Karpas-422 (cell line): ENCODE measurements at regions not wholly inside any gene's neighbourhood (a gene's known extent, or its start where the extent isn't known, plus 50 kb on each side); places are given as distances from the start of the nearest gene placed in this dataset.

Experiments
- DNase-seq: peaks from one replicate; pipeline ENCODE4 v3.0.0-alpha.2; 2015
- H2AFZ ChIP-seq: fragments of 200-600 bp; sonication (generic); 2 replicates; pipeline ENCODE4 v1.6.1; 2014; ENCODE audit warnings: antibody characterized with exemption, low read length, mixed read lengths
- H3K27ac ChIP-seq: fragments of 200-600 bp; sonication (generic); 2 replicates; pipeline ENCODE4 v1.5.1; 2014; ENCODE audit warnings: mild to moderate bottlenecking, low read length, moderate library complexity
- H3K27me3 ChIP-seq: fragments of 200-600 bp; sonication (generic); 2 replicates; pipeline ENCODE4 v1.6.1; 2014; ENCODE audit warnings: low read length, mixed read lengths
- H3K36me3 ChIP-seq: fragments of 200-600 bp; sonication (generic); 2 replicates; pipeline ENCODE4 v1.6.1; 2014; ENCODE audit warnings: low read length, mixed read lengths; ENCODE audit not compliant: insufficient read depth
- H3K4me1 ChIP-seq: fragments of 200-600 bp; sonication (generic); 2 replicates; pipeline ENCODE4 v1.6.1; 2014; ENCODE audit warnings: mild to moderate bottlenecking, low read length, mixed read lengths
- H3K4me2 ChIP-seq: fragments of 200-600 bp; sonication (generic); 2 replicates; pipeline ENCODE4 v1.6.1; 2014; ENCODE audit warnings: low read length, low read depth, mild to moderate bottlenecking; ENCODE audit not compliant: poor library complexity, severe bottlenecking
- H3K4me3 ChIP-seq: fragments of 200-600 bp; sonication (generic); 2 replicates; pipeline ENCODE4 v1.5.1; 2014; ENCODE audit warnings: mild to moderate bottlenecking, antibody characterized with exemption, low read length, mixed read lengths
- H3K79me2 ChIP-seq: fragments of 200-600 bp; sonication (generic); 2 replicates; pipeline ENCODE4 v1.6.1; 2014; ENCODE audit warnings: mild to moderate bottlenecking, low read length, mixed read lengths
- H3K9ac ChIP-seq: fragments of 200-600 bp; sonication (generic); 2 replicates; pipeline ENCODE4 v1.6.0; 2014; ENCODE audit warnings: low read length
- H3K9me2 ChIP-seq: fragments of 200-600 bp; sonication (generic), shearing (Covaris generic); replicated peaks from 2 replicates; pipeline ENCODE4 v1.6.0; 2014; ENCODE audit warnings: mild to moderate bottlenecking, low read length, moderate library complexity; ENCODE audit not compliant: insufficient read depth
- H3K9me3 ChIP-seq: fragments of 300-700, 200-600 bp; sonication (generic); 2 replicates; pipeline ENCODE4 v1.6.1; 2014; ENCODE audit warnings: low read length, mixed read lengths
- H4K20me1 ChIP-seq: fragments of 200-600 bp; sonication (generic); 2 replicates; pipeline ENCODE4 v1.6.1; 2014; ENCODE audit warnings: mild to moderate bottlenecking, antibody characterized with exemption, low read length, low read depth; ENCODE audit not compliant: insufficient read depth

- Histone ChIP-seq H3K9me2 (no peaks in the 10 kb centered on the region), H3K36me3 (no peaks in the 10 kb centered on the region), H4K20me1 (no peaks in the 10 kb centered on the region), H3K27me3 (no peaks in the 10 kb centered on the region), H3K4me1 (no peaks in the 10 kb centered on the region), H3K4me3 (no peak overlapping the region), H3K79me2 (no peaks in the 10 kb centered on the region), H3K9ac (no peak overlapping the region), H3K9me3 (no peaks in the 10 kb centered on the region), H3K4me2 (no peak overlapping the region), H3K27ac (no peak overlapping the region), H2AFZ (peak overlapping the region; percentile 43; the same call in 1 of the 2 replicates)
- DNase-seq = no peak
These were observed 56.2 kb downstream of the PABPC4L start for GRCh38 chr4:134145369-134145768.

GRCh38 chr4:134144337-134144736 lies 57.3 kb downstream of the PABPC4L start:
- no peaks in the 10 kb centered on the region for H3K36me3 ChIP-seq
- H3K4me2 ChIP-seq = no peak overlapping the region
- H3K4me3 ChIP-seq = no peak overlapping the region
- H3K27me3 ChIP-seq = no peaks in the 10 kb centered on the region
- no peaks in the 10 kb centered on the region for H4K20me1 ChIP-seq
- no peak overlapping the region for H2AFZ ChIP-seq
- DNase-seq = no peak
- no peaks in the 10 kb centered on the region for H3K79me2 ChIP-seq
- H3K4me1 ChIP-seq = no peaks in the 10 kb centered on the region
- no peaks in the 10 kb centered on the region for H3K9me2 ChIP-seq
- H3K9me3 ChIP-seq = no peaks in the 10 kb centered on the region
- H3K27ac ChIP-seq = no peak overlapping the region
- no peak overlapping the region for H3K9ac ChIP-seq

- Histone ChIP-seq H3K9ac (no peak overlapping the region), H3K4me3 (no peak overlapping the region), H3K4me2 (no peak overlapping the region), H3K36me3 (no peaks in the 10 kb centered on the region), H2AFZ (no peak overlapping the region), H3K27ac (no peak overlapping the region), H4K20me1 (no peaks in the 10 kb centered on the region), H3K9me3 (no peaks in the 10 kb centered on the region), H3K4me1 (no peaks in the 10 kb centered on the region), H3K27me3 (no peaks in the 10 kb centered on the region), H3K79me2 (no peaks in the 10 kb centered on the region), H3K9me2 (no peaks in the 10 kb centered on the region)
- no peak for DNase-seq
These were observed 59.9 kb downstream of the PABPC4L start for GRCh38 chr4:134141728-134142127.

- Histone ChIP-seq H3K79me2 (no peaks in the 10 kb centered on the region), H3K4me2 (no peak overlapping the region), H3K4me1 (no peaks in the 10 kb centered on the region), H3K27me3 (no peaks in the 10 kb centered on the region), H4K20me1 (no peaks in the 10 kb centered on the region), H3K36me3 (no peaks in the 10 kb centered on the region), H3K27ac (no peak overlapping the region), H3K4me3 (no peak overlapping the region), H2AFZ (no peak overlapping the region), H3K9ac (no peak overlapping the region), H3K9me3 (no peaks in the 10 kb centered on the region), H3K9me2 (no peaks in the 10 kb centered on the region)
- DNase-seq = no peak
These were observed 62.4 kb downstream of the PABPC4L start for GRCh38 chr4:134139188-134139587.

GRCh38 chr4:134132086-134132783 lies 69.4 kb downstream of the PABPC4L start:
- Histone ChIP-seq H3K9me2 (no peaks in the 10 kb centered on the region), H3K9ac (no peak overlapping the region), H3K9me3 (peaks cover 3% of the 10 kb centered on the region; the same call in 1 of the 2 replicates), H3K4me2 (no peak overlapping the region), H2AFZ (no peak overlapping the region), H3K27ac (no peak overlapping the region), H3K4me3 (no peak overlapping the region), H3K27me3 (no peaks in the 10 kb centered on the region), H3K36me3 (no peaks in the 10 kb centered on the region), H4K20me1 (no peaks in the 10 kb centered on the region), H3K4me1 (no peaks in the 10 kb centered on the region), H3K79me2 (no peaks in the 10 kb centered on the region)
- DNase-seq = no peak

GRCh38 chr4:134126955-134127354 lies 74.6 kb downstream of the PABPC4L start:
- Histone ChIP-seq H2AFZ (no peak overlapping the region), H3K4me1 (no peaks in the 10 kb centered on the region), H3K4me2 (no peak overlapping the region), H3K9me2 (no peaks in the 10 kb centered on the region), H3K9me3 (peaks cover 3% of the 10 kb centered on the region; the same call in 1 of the 2 replicates), H3K9ac (no peak overlapping the region), H3K4me3 (no peak overlapping the region), H3K36me3 (no peaks in the 10 kb centered on the region), H3K79me2 (no peaks in the 10 kb centered on the region), H3K27me3 (no peaks in the 10 kb centered on the region), H4K20me1 (no peaks in the 10 kb centered on the region), H3K27ac (no peak overlapping the region)
- DNase-seq = no peak

- no peaks in the 10 kb centered on the region for H3K36me3 ChIP-seq
- no peak overlapping the region for H2AFZ ChIP-seq
These were observed 75.5 kb downstream of the PABPC4L start for GRCh38 chr4:134126000-134126560.

GRCh38 chr4:134122903-134123302 lies 78.7 kb downstream of the PABPC4L start:
- H3K4me2 ChIP-seq = no peak overlapping the region
- H3K9me2 ChIP-seq = no peaks in the 10 kb centered on the region
- no peak overlapping the region for H3K27ac ChIP-seq
- no peak overlapping the region for H3K4me3 ChIP-seq
- no peaks in the 10 kb centered on the region for H3K36me3 ChIP-seq
- no peaks in the 10 kb centered on the region; the same call in 1 of the 2 replicates for H3K9me3 ChIP-seq
- H3K9ac ChIP-seq = no peak overlapping the region
- H3K4me1 ChIP-seq = no peaks in the 10 kb centered on the region
- no peak for DNase-seq
- no peak overlapping the region for H2AFZ ChIP-seq
- H4K20me1 ChIP-seq = no peaks in the 10 kb centered on the region
- H3K27me3 ChIP-seq = no peaks in the 10 kb centered on the region
- no peaks in the 10 kb centered on the region for H3K79me2 ChIP-seq

More at GRCh38 chr4:134126000-134126560, 75.5 kb downstream of the PABPC4L start:
- Histone ChIP-seq H3K9me2 (no peaks in the 10 kb centered on the region), H3K79me2 (no peaks in the 10 kb centered on the region), H3K4me1 (no peaks in the 10 kb centered on the region), H3K4me3 (no peak overlapping the region), H3K27ac (no peak overlapping the region), H4K20me1 (no peaks in the 10 kb centered on the region), H3K9ac (no peak overlapping the region), H3K9me3 (peaks cover 3% of the 10 kb centered on the region; the same call in 1 of the 2 replicates), H3K4me2 (no peak overlapping the region), H3K27me3 (no peaks in the 10 kb centered on the region)
- DNase-seq = no peak
